Small intestine (tissue), 7 donors: ENCODE measurements at regions not wholly inside any gene's neighbourhood (a gene's known extent, or its start where the extent isn't known, plus 50 kb on each side); places are given as distances from the start of the nearest gene placed in this dataset.

Source experiments
- DNase-seq, 2 donors: peaks; one replicate each; pipeline versions ENCODE4 v3.0.0 to v3.0.0-alpha.2; 2013
- FAIRE-seq: peaks from 2 replicates; lab custom pipeline; 2012; peaks lifted over from hg19 to GRCh38; lab: Jason Lieb, UNC
- H3K27ac ChIP-seq, 3 donors: one replicate each; pipeline ENCODE4 v1.5.1; 2013; ENCODE audit warnings: low read length in 2 of 3, mild to moderate bottlenecking in 2 of 3, control low read depth in 1 of 3, inconsistent platforms in 1 of 3, low read depth in 1 of 3, moderate library complexity in 1 of 3
- H3K27me3 ChIP-seq, 3 donors: one replicate each; pipeline ENCODE4 v1.6.1; 2013; ENCODE audit warnings: low read length in 3 of 3, inconsistent platforms in 1 of 3; ENCODE audit not compliant: control insufficient read depth in 3 of 3, insufficient read depth in 3 of 3
- H3K36me3 ChIP-seq, 3 donors: one replicate each; pipeline ENCODE4 v1.6.1; 2013; ENCODE audit warnings: low read length in 3 of 3, inconsistent platforms in 1 of 3, low read depth in 1 of 3, mild to moderate bottlenecking in 1 of 3, moderate library complexity in 1 of 3; ENCODE audit not compliant: control insufficient read depth in 3 of 3, insufficient read depth in 2 of 3
- H3K4me1 ChIP-seq, 3 donors: one replicate each; pipeline ENCODE4 v1.6.1; 2013; ENCODE audit warnings: low read length in 2 of 3, inconsistent platforms in 1 of 3, low read depth in 1 of 3, mild to moderate bottlenecking in 1 of 3, moderate library complexity in 1 of 3; ENCODE audit not compliant: control insufficient read depth in 3 of 3, insufficient read depth in 2 of 3
- H3K4me3 ChIP-seq, 3 donors: one replicate each; pipeline ENCODE4 v1.5.1; 2013; ENCODE audit warnings: low read length in 3 of 3, control low read depth in 1 of 3, inconsistent platforms in 1 of 3, low read depth in 1 of 3, mild to moderate bottlenecking in 1 of 3, moderate library complexity in 1 of 3
- H3K9me3 ChIP-seq, 2 donors: one replicate each; pipeline ENCODE4 v1.6.1; 2013; ENCODE audit warnings: low read depth in 1 of 2, low read length in 1 of 2; ENCODE audit not compliant: control insufficient read depth in 2 of 2, insufficient read depth in 1 of 2
- WGBS, 3 donors: extraction: QIAGEN DNeasy Blood & Tissue Kit; methylation state at CpG; one replicate each; pipeline ENCODE4 v1.1.7; 2013; 5-methylcytosine and 5-hydroxymethylcytosine counted together
- donor health status: healthy with polysubstance abuse.
- donor health status: control.
- donor health status: control.
- donor health status: Bipolar disorder and iron deficiency.
- donor health status: healthy.

- no peak for FAIRE-seq
- H3K36me3 ChIP-seq = no peaks in the 10 kb centered on the region
- H3K27ac ChIP-seq = no peak overlapping the region
- H3K4me1 ChIP-seq = peaks cover 0 to 3% (median 2%) of the 10 kb centered on the region in 3 donors
- no peaks in the 10 kb centered on the region for H3K9me3 ChIP-seq
- no peak for DNase-seq
- 43 to 58% (median 49%) methylated on average over 4 of the region's 4 CpGs for WGBS, 3 donors
- no peak overlapping the region for H3K4me3 ChIP-seq
- H3K27me3 ChIP-seq = no peaks in the 10 kb centered on the region
Observed at GRCh38 chr9:515665-516064, 301.0 kb downstream of the DOCK8 start.

DNA sequence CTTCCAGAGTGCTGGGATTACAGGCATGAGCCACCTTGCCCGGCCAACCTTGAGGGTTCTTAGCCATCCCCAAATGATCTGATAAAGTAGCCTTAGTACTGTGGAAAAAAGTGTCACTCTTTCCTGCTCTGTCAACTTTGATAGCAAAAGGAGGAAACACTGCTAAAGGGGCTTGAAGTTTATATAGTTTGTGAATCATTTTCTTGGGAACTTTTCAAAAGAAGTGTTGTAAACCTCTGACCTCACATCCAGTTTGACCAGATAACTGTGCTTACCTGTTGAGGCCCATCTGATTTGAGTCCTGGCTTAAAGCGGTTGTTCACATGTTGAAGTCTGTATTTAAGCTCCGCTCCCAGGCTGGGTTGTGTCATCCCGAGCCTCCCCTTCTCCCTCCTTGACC is 303.3 kb downstream of the DOCK8 start:
- H3K27ac ChIP-seq = peak overlapping the region; percentile 9 to 65 (median 61)
- 17 to 69% (median 41%) methylated on average over 4 of the region's 4 CpGs for WGBS, 3 donors
- peak; percentile 37 to 63 for DNase-seq
- peak overlapping the region in 1 of 3 donors; percentile 3 for H3K4me3 ChIP-seq
- no peaks in the 10 kb centered on the region for H3K27me3 ChIP-seq
- no peak for FAIRE-seq
- H3K9me3 ChIP-seq = no peaks in the 10 kb centered on the region
- H3K4me1 ChIP-seq = peaks cover 0 to 2% (median 0%) of the 10 kb centered on the region in 3 donors
- no peaks in the 10 kb centered on the region for H3K36me3 ChIP-seq

- peak; percentile 37 to 75 for DNase-seq
- Histone ChIP-seq H3K27ac (peak overlapping the region; percentile 9 to 65 (median 61)), H3K4me1 (peaks cover 0 to 2% (median 0%) of the 10 kb centered on the region in 3 donors), H3K9me3 (no peaks in the 10 kb centered on the region), H3K4me3 (peak overlapping the region in 1 of 3 donors; percentile 3), H3K36me3 (no peaks in the 10 kb centered on the region), H3K27me3 (no peaks in the 10 kb centered on the region)
- FAIRE-seq = no peak
- WGBS, 3 donors = 21 to 50% (median 49%) methylated on average over 5 of the region's 5 CpGs
Observed at GRCh38 chr9:518540-518939, 303.9 kb downstream of the DOCK8 start.

DNA sequence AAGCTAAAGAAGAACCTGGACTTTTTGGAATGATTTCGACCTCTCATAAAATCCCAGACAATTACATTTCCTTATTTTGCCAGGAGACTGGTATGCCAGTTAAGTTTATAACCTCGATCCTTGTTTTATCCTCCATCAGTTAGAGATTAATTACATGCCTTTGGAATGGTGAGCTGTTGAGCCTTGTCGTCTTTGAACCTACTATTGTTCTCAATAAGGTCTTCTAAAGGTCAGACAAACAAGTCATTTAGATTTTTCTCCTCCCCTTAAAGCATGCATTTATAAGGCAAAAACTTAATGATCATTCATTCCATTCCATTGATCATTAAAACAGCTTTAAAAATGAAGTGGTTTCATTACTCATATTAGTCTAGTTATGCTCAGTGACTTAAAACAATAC is 304.9 kb downstream of the DOCK8 start:
- FAIRE-seq = no peak

GRCh38 chr9:520302-520701 is 305.6 kb downstream of the DOCK8 start:
- Histone ChIP-seq H3K27me3 (no peaks in the 10 kb centered on the region), H3K36me3 (peaks cover 0 to 2% (median 0%) of the 10 kb centered on the region in 3 donors), H3K27ac (no peak overlapping the region), H3K9me3 (no peaks in the 10 kb centered on the region), H3K4me1 (peaks cover 0 to 2% (median 0%) of the 10 kb centered on the region in 3 donors), H3K4me3 (no peak overlapping the region)
- WGBS, 3 donors = 76 to 85% (median 83%) methylated on average over 3 of the region's 3 CpGs
- DNase-seq (no peak), FAIRE-seq (no peak)

More for the DNA sequence above, 304.9 kb downstream of the DOCK8 start:
- DNase-seq = peak in 1 of 2 donors; percentile 69
- Histone ChIP-seq H3K4me3 (no peak overlapping the region), H3K4me1 (peaks cover 0 to 2% (median 0%) of the 10 kb centered on the region in 3 donors), H3K27ac (no peak overlapping the region), H3K27me3 (no peaks in the 10 kb centered on the region), H3K9me3 (no peaks in the 10 kb centered on the region), H3K36me3 (no peaks in the 10 kb centered on the region)
- WGBS, 3 donors = 15 to 51% (median 32%) methylated on average over 3 of the region's 3 CpGs

DNA sequence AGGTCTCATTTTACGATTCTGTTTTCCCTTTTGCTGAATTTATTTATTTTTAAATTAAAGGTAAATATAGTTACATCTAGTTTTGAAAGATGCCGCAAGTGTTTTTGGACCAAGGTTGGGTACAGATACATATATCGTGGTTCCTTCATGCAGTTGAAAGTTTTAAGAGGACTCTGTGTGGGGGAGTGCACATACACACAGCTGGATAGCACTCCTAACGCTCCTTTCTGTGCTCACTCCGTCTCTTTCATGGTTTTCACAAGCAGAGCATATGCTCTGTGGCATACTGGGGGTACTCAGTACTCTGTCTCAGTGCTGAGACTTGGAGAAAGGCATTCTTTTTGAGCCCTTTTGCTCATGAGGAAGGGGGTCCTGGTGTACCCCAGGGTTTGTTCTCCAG is 307.5 kb downstream of the DOCK8 start:
- Histone ChIP-seq H3K4me1 (peaks cover 0 to 2% (median 0%) of the 10 kb centered on the region in 3 donors), H3K27ac (no peak overlapping the region), H3K4me3 (no peak overlapping the region), H3K27me3 (no peaks in the 10 kb centered on the region), H3K36me3 (peaks cover 0 to 3% (median 0%) of the 10 kb centered on the region in 3 donors), H3K9me3 (no peaks in the 10 kb centered on the region)
- DNase-seq (no peak), FAIRE-seq (no peak)
- 84 to 91% (median 85%) methylated on average over 5 of the region's 5 CpGs for WGBS, 3 donors

GRCh38 chr9:522658-523057 is 308.0 kb downstream of the DOCK8 start:
- FAIRE-seq (no peak), DNase-seq (no peak)
- Histone ChIP-seq H3K36me3 (peaks cover 0 to 3% (median 0%) of the 10 kb centered on the region in 3 donors), H3K4me1 (peaks cover 0 to 2% (median 0%) of the 10 kb centered on the region in 3 donors), H3K27me3 (no peaks in the 10 kb centered on the region), H3K4me3 (no peak overlapping the region), H3K9me3 (no peaks in the 10 kb centered on the region), H3K27ac (no peak overlapping the region)
- 61 to 79% (median 64%) methylated on average over 1 of the region's 1 CpG for WGBS, 3 donors

- no peak overlapping the region for H3K4me3 ChIP-seq
- H3K27ac ChIP-seq = no peak overlapping the region
- no peak for FAIRE-seq
- peaks cover 0 to 3% (median 0%) of the 10 kb centered on the region in 3 donors for H3K36me3 ChIP-seq
- no peaks in the 10 kb centered on the region for H3K9me3 ChIP-seq
- DNase-seq = no peak
- no peaks in the 10 kb centered on the region for H3K4me1 ChIP-seq
- WGBS, 3 donors = 82 to 93% (median 91%) methylated on average over 4 of the region's 4 CpGs
- H3K27me3 ChIP-seq = no peaks in the 10 kb centered on the region
Observed at GRCh38 chr9:523444-523843, 308.8 kb downstream of the DOCK8 start.

GRCh38 chr9:524008-524407 is 309.3 kb downstream of the DOCK8 start:
- FAIRE-seq = no peak
- H3K9me3 ChIP-seq = no peaks in the 10 kb centered on the region

More at GRCh38 chr9:524008-524407, 309.3 kb downstream of the DOCK8 start:
- Histone ChIP-seq H3K36me3 (peaks cover 0 to 6% (median 0%) of the 10 kb centered on the region in 3 donors), H3K27ac (no peak overlapping the region), H3K27me3 (no peaks in the 10 kb centered on the region), H3K4me1 (no peaks in the 10 kb centered on the region), H3K4me3 (no peak overlapping the region)
- 16 to 40% (median 26%) methylated on average over 2 of the region's 2 CpGs for WGBS, 3 donors
- peak in 1 of 2 donors; percentile 32 for DNase-seq
